HCT116 (cell line): ENCODE measurements at regions not wholly inside any gene's neighbourhood (a gene's known extent, or its start where the extent isn't known, plus 50 kb on each side); places are given as distances from the start of the nearest gene placed in this dataset.

Experiments
- ATAC-seq: fragments of 200-7000 bp; cut with Tn5 transposase; 2 replicates; pipeline ENCODE4 v1.9.1; 2020; ENCODE audit warnings: mild to moderate bottlenecking, moderate library complexity
- BruUV-seq: library from RNA; stranded (reverse); fragments of 400-500 nt; replicated peaks from 2 replicates; lab custom pipeline; 2021; lab: Mats Ljungman, UMichigan
- CTCF ChIA-PET: fragments of 300-600 bp; sonication (Branson Sonifier 250); formaldehyde crosslinking; loops from one replicate; lab custom pipeline; 2021; ENCODE audit warnings: antibody characterized with exemption; lab: Charles Lee
- POLR2A ChIA-PET: fragments of 300-600, 350-600 bp; sonication (Branson Sonifier 250); formaldehyde crosslinking; loops from one replicate; lab custom pipeline; 2021; ENCODE audit warnings: antibody characterized with exemption; lab: Charles Lee
- RAD21 ChIA-PET, 2 experiments: fragments of 300-600 bp; sonication (Branson Sonifier 250); formaldehyde crosslinking; loops; one replicate each; lab custom pipeline; 2023; ENCODE audit warnings: low total read pairs in 2 of 2; ENCODE audit not compliant: uncharacterized antibody in 2 of 2, unreplicated experiment in 2 of 2, low non-redundant PET in 1 of 2; lab: Charles Lee
- DNase-seq: peaks from one replicate; pipeline ENCODE4 v3.0.0-alpha.2; 2010; ENCODE audit warnings: low read depth, low spot score
- H2AFZ ChIP-seq: fragments of 200-600 bp; shearing (Covaris generic), sonication (generic); 2 replicates; pipeline ENCODE4 v1.6.1; 2017; ENCODE audit warnings: low read depth, mixed run types, mixed read lengths, antibody characterized with exemption, low read length; ENCODE audit not compliant: poor library complexity, severe bottlenecking
- H3K27ac ChIP-seq: 2 replicates; pipeline ENCODE4 v1.5.1; 2012; ENCODE audit warnings: low read depth, low read length
- H3K27me3 ChIP-seq: fragments of 200-600 bp; sonication (generic); 2 replicates; pipeline ENCODE4 v1.6.1; 2016; ENCODE audit warnings: mixed run types, low read length, mixed read lengths; ENCODE audit not compliant: insufficient read depth
- H3K36me3 ChIP-seq, 2 experiments: fragments of 200-500 bp in 1 of 2; fragments of 200-600 bp in 1 of 2; sonication (Bioruptor generic) in 1 of 2; sonication (generic) in 1 of 2; 2 replicates each; pipeline versions ENCODE4 v1.5.1 to v1.6.1; 2014 to 2016; ENCODE audit warnings: low read length in 2 of 2, inconsistent platforms in 1 of 2, mixed read lengths in 1 of 2, mixed run types in 1 of 2; ENCODE audit not compliant: insufficient read depth in 2 of 2, control insufficient read depth in 1 of 2
- H3K4me1 ChIP-seq, 2 experiments: fragments of 200-600 bp in 1 of 2; sonication (generic) in 1 of 2; 2 replicates each; pipeline versions ENCODE4 v1.5.1 to v1.6.1; 2012 to 2017; ENCODE audit warnings: low read length in 2 of 2, inconsistent platforms in 1 of 2, mild to moderate bottlenecking in 1 of 2, mixed read lengths in 1 of 2, mixed run types in 1 of 2, moderate library complexity in 1 of 2; ENCODE audit not compliant: insufficient read depth in 2 of 2, control insufficient read depth in 1 of 2
- H3K4me2 ChIP-seq: fragments of 200-600 bp; sonication (generic); 2 replicates; pipeline ENCODE4 v1.6.1; 2017; ENCODE audit warnings: mixed run types, low read length, mixed read lengths
- H3K4me3 ChIP-seq, 2 experiments: fragments of 200-600 bp in 1 of 2; sonication (generic) in 1 of 2; replicated peaks in 1 of 2; 2 replicates each; pipeline ENCODE4 v1.5.1; 2011 to 2016; ENCODE audit warnings: low read length in 2 of 2, control low read depth in 1 of 2, low read depth in 1 of 2, mild to moderate bottlenecking in 1 of 2, mixed read lengths in 1 of 2, mixed run types in 1 of 2
- H3K79me2 ChIP-seq: fragments of 200-600 bp; sonication (generic); 2 replicates; pipeline ENCODE4 v1.6.1; 2017; ENCODE audit warnings: mild to moderate bottlenecking, mixed run types, low read length, moderate library complexity, mixed read lengths; ENCODE audit not compliant: insufficient read depth
- H3K9ac ChIP-seq: fragments of 200-600 bp; sonication (generic); 2 replicates; pipeline ENCODE4 v1.6.1; 2016; ENCODE audit warnings: low read length, mixed read lengths
- H3K9me2 ChIP-seq: fragments of 200-600 bp; sonication (generic), shearing (Covaris generic); 2 replicates; pipeline ENCODE4 v1.6.1; 2017; ENCODE audit warnings: mixed run types, mild to moderate bottlenecking, moderate library complexity; ENCODE audit not compliant: insufficient read depth
- H3K9me3 ChIP-seq, 2 experiments: fragments of 200-500 bp in 1 of 2; fragments of 200-600 bp in 1 of 2; sonication (Bioruptor generic) in 1 of 2; sonication (generic) in 1 of 2; 2 replicates each; pipeline ENCODE4 v1.6.1; 2014 to 2017; ENCODE audit warnings: low read length in 2 of 2, mixed read lengths in 2 of 2, inconsistent platforms in 1 of 2, low read depth in 1 of 2, mild to moderate bottlenecking in 1 of 2, mixed run types in 1 of 2, moderate library complexity in 1 of 2; ENCODE audit not compliant: control insufficient read depth in 1 of 2, insufficient read depth in 1 of 2
- H4K20me1 ChIP-seq: fragments of 200-600 bp; sonication (generic), shearing (Covaris generic); 2 replicates; pipeline ENCODE4 v1.6.1; 2017; ENCODE audit warnings: mixed run types, mild to moderate bottlenecking, moderate library complexity; ENCODE audit not compliant: insufficient read depth
- ATF3 ChIP-seq: IDR thresholded peaks from 2 replicates; pipeline ENCODE4 v1.6.1; 2012
- CTCF ChIP-seq, 3 experiments: fragments of 200-600 bp in 1 of 3; sonication (generic) in 1 of 3; IDR thresholded peaks in 2 of 3; conservative IDR thresholded peaks in 1 of 3; 2 replicates each; pipeline ENCODE4 v1.5.1; 2012 to 2017; ENCODE audit warnings: low read depth in 2 of 3, low read length in 2 of 3, antibody characterized with exemption in 1 of 3, borderline replicate concordance in 1 of 3, control low read depth in 1 of 3, mild to moderate bottlenecking in 1 of 3, mixed read lengths in 1 of 3, mixed run types in 1 of 3, moderate library complexity in 1 of 3; ENCODE audit not compliant: insufficient read depth in 1 of 3
- EGR1 ChIP-seq: IDR thresholded peaks from 2 replicates; pipeline ENCODE4 v1.6.1; 2012; ENCODE audit warnings: low read depth
- ELF1 ChIP-seq: IDR thresholded peaks from 2 replicates; pipeline ENCODE4 v1.6.1; 2012; ENCODE audit warnings: low read depth, borderline replicate concordance
- EZH2 ChIP-seq: fragments of 200-600 bp; sonication (generic); IDR thresholded peaks from 2 replicates; pipeline ENCODE4 v1.6.1; 2017; ENCODE audit warnings: antibody characterized with exemption, mixed run types
- FOSL1 ChIP-seq: IDR thresholded peaks from 2 replicates; pipeline ENCODE4 v1.6.1; 2012; ENCODE audit warnings: low read depth
- JUND ChIP-seq: IDR thresholded peaks from 2 replicates; pipeline ENCODE4 v1.6.1; 2012
- MAX ChIP-seq: IDR thresholded peaks from 2 replicates; pipeline ENCODE4 v1.6.1; 2012
- RAD21 ChIP-seq: IDR thresholded peaks from 2 replicates; pipeline ENCODE4 v1.6.1; 2012; ENCODE audit warnings: low read depth, mild to moderate bottlenecking
- REST ChIP-seq: IDR thresholded peaks from 2 replicates; pipeline ENCODE4 v1.6.1; 2012; ENCODE audit warnings: low read depth
- SIN3A ChIP-seq: IDR thresholded peaks from 2 replicates; pipeline ENCODE4 v1.6.1; 2012; ENCODE audit warnings: low read depth
- SP1 ChIP-seq: IDR thresholded peaks from 2 replicates; pipeline ENCODE4 v1.6.1; 2012; ENCODE audit warnings: low read depth
- SRF ChIP-seq: IDR thresholded peaks from 2 replicates; pipeline ENCODE4 v1.6.1; 2012; ENCODE audit warnings: low read depth
- TCF7L2 ChIP-seq: IDR thresholded peaks from 2 replicates; pipeline ENCODE4 v1.7.0; 2011; ENCODE audit warnings: borderline replicate concordance, inconsistent platforms; ENCODE audit not compliant: insufficient read depth, insufficient read length; ENCODE audit errors: extremely low read depth
- YY1 ChIP-seq: IDR thresholded peaks from 2 replicates; pipeline ENCODE4 v1.6.1; 2011; ENCODE audit warnings: low read length, low read depth, moderate library complexity, mild to moderate bottlenecking; ENCODE audit not compliant: insufficient replicate concordance; ENCODE audit errors: extremely low read depth
- ZFX ChIP-seq: fragments of 450-650 bp; IDR thresholded peaks from 2 replicates; pipeline ENCODE4 v1.6.1; 2017
- ZNF274 ChIP-seq: fragments of 200-500 bp; sonication (Bioruptor generic); IDR thresholded peaks from 2 replicates; pipeline ENCODE4 v1.6.1; 2014; ENCODE audit warnings: mild to moderate bottlenecking, low read depth, low read length, inconsistent platforms
- intact Hi-C: fragments of 100-400 bp; cut with micrococcal nuclease; formaldehyde crosslinking; loops from 2 replicates; pipeline ENCODE4 v1.10.0; 2022

GRCh38 chr6:170172825-170173256 lies 118.0 kb downstream of the DLL1 start:
- no peaks in the 10 kb centered on the region for H3K9me2 ChIP-seq
- CTCF ChIA-PET, result no interaction called here
- H4K20me1 ChIP-seq, result no peaks in the 10 kb centered on the region
- no peak overlapping the region for H3K9ac ChIP-seq
- peaks cover 11 to 17% of the 10 kb centered on the region in 2 experiments for H3K4me1 ChIP-seq
- TF ChIP-seq CTCF (IDR thresholded peaks at IDR 0.05 in 2 of 3, conservative IDR thresholded peaks at IDR 0.05 in 1 of 3; ENCODE audit: borderline replicate concordance in 1 of 3, insufficient read depth in 1 of 3, low read depth in 2 of 3, low read length in 2 of 3) (no peak), TCF7L2 (no peak), ATF3 (no peak), SP1 (no peak), RAD21 (no peak), SIN3A (no peak), REST (no peak), EZH2 (no peak), SRF (no peak), ELF1 (no peak), FOSL1 (no peak), ZNF274 (no peak), YY1 (no peak), EGR1 (no peak), ZFX (no peak), MAX (no peak), JUND (no peak)
- H3K4me2 ChIP-seq, result no peak overlapping the region
- intact Hi-C loops, result no loop called here
- DNase-seq, result no peak
- no peak for ATAC-seq
- H3K27me3 ChIP-seq, result no peaks in the 10 kb centered on the region
- peaks cover 0 to 21% of the 10 kb centered on the region in 2 experiments; a peak in 2 of 4 replicates for H3K9me3 ChIP-seq
- no peaks in the 10 kb centered on the region for H3K79me2 ChIP-seq
- no peaks in the 10 kb centered on the region for H3K36me3 ChIP-seq
- BruUV-seq, result no TSS peak
- no peak overlapping the region for H3K27ac ChIP-seq
- RAD21 ChIA-PET, result no interaction called here
- no peak overlapping the region for H3K4me3 ChIP-seq
- POLR2A ChIA-PET, result no interaction called here
- no peak overlapping the region for H2AFZ ChIP-seq
